Gastroesophageal sphincter (tissue), 3 donors: ENCODE measurements at regions not wholly inside any gene's neighbourhood (a gene's known extent, or its start where the extent isn't known, plus 50 kb on each side); places are given as distances from the start of the nearest gene placed in this dataset.

Source experiments
- CTCF ChIP-seq, 4 experiments: fragments of 200-600 bp in 2 of 4; fragments of 450-650 bp in 2 of 4; sonication (generic) in 1 of 4; IDR thresholded peaks; one replicate each; pipeline ENCODE4 v1.5.1; 2017 to 2019; ENCODE audit warnings: antibody characterized with exemption in 4 of 4, mild to moderate bottlenecking in 2 of 4, moderate library complexity in 2 of 4
- EP300 ChIP-seq: sonication (generic); formaldehyde crosslinking; IDR thresholded peaks from one replicate; pipeline ENCODE4 v1.6.1; 2017; ENCODE audit warnings: antibody characterized with exemption, mild to moderate bottlenecking
- POLR2A ChIP-seq, 2 donors: fragments of 450-650 bp; IDR thresholded peaks; one replicate each; pipeline ENCODE4 v1.6.1; 2017; ENCODE audit warnings: antibody characterized with exemption in 2 of 2, mild to moderate bottlenecking in 2 of 2, moderate library complexity in 1 of 2
- POLR2AphosphoS5 ChIP-seq: sonication (generic); formaldehyde crosslinking; IDR thresholded peaks from one replicate; pipeline ENCODE4 v1.6.1; 2017; ENCODE audit warnings: antibody characterized with exemption

GRCh38 chr7:17440831-17441230 lies 142.4 kb downstream of the AHR start:
- TF ChIP-seq CTCF (IDR thresholded peaks at IDR 0.05) (no peak), POLR2A (IDR thresholded peaks at IDR 0.05) (no peak), EP300 (no peak), POLR2AphosphoS5 (no peak)
